Type B pancreatic cell (in vitro differentiated cells): ENCODE measurements at regions not wholly inside any gene's neighbourhood (a gene's known extent, or its start where the extent isn't known, plus 50 kb on each side); places are given as distances from the start of the nearest gene placed in this dataset.

Source experiments
- DNase-seq: peaks from one replicate; pipeline ENCODE4 v3.0.0; 2021; ENCODE audit warnings: mixed read lengths; ENCODE audit not compliant: unreplicated experiment; ENCODE audit errors: extremely low spot score
- H3K27ac Mint-ChIP-seq: 2 replicates; pipeline ENCODE4 v1.8.0; 2021; ENCODE audit warnings: mild to moderate bottlenecking, mixed read lengths
- H3K27me3 Mint-ChIP-seq: 2 replicates; pipeline ENCODE4 v1.8.0; 2021; ENCODE audit warnings: mixed read lengths
- H3K36me3 Mint-ChIP-seq: 2 replicates; pipeline ENCODE4 v1.8.0; 2021; ENCODE audit warnings: mixed read lengths
- H3K4me1 Mint-ChIP-seq: one replicate; pipeline ENCODE4 v1.8.0; 2021; ENCODE audit warnings: mixed read lengths; ENCODE audit not compliant: unreplicated experiment
- H3K4me3 Mint-ChIP-seq: 2 replicates; pipeline ENCODE4 v1.8.0; 2021; ENCODE audit warnings: mild to moderate bottlenecking, mixed read lengths
- H3K9me3 Mint-ChIP-seq: 2 replicates; pipeline ENCODE4 v1.8.0; 2021; ENCODE audit warnings: mixed read lengths
- CTCF ChIP-seq: fragments of 200-600 bp; sonication (generic); conservative IDR thresholded peaks from 2 replicates; pipeline ENCODE4 v1.5.0; 2021; ENCODE audit warnings: antibody characterized with exemption, mild to moderate bottlenecking

GRCh38 chr2:145157741-145158591, 638.0 kb upstream of the ZEB2 start:
- H3K27ac Mint-ChIP-seq: no peak overlapping the region
- H3K4me3 Mint-ChIP-seq: no peak overlapping the region
- H3K27me3 Mint-ChIP-seq: no peaks in the 10 kb centered on the region
- no peak for TF ChIP-seq CTCF
- H3K4me1 Mint-ChIP-seq: peaks cover 15% of the 10 kb centered on the region
- DNase-seq: no peak
- no peaks in the 10 kb centered on the region for H3K36me3 Mint-ChIP-seq
- H3K9me3 Mint-ChIP-seq: peaks cover 13% of the 10 kb centered on the region

GRCh38 chr2:145157036-145157675, 637.2 kb upstream of the ZEB2 start:
- no peak overlapping the region for H3K4me3 Mint-ChIP-seq
- H3K27me3 Mint-ChIP-seq: no peaks in the 10 kb centered on the region
- H3K4me1 Mint-ChIP-seq: peaks cover 15% of the 10 kb centered on the region
- H3K9me3 Mint-ChIP-seq: peaks cover 13% of the 10 kb centered on the region
- no peaks in the 10 kb centered on the region for H3K36me3 Mint-ChIP-seq
- TF ChIP-seq CTCF: no peak
- no peak overlapping the region for H3K27ac Mint-ChIP-seq
- no peak for DNase-seq

GRCh38 chr2:145156199-145156598, 636.3 kb upstream of the ZEB2 start:
- no peak overlapping the region for H3K4me3 Mint-ChIP-seq
- peaks cover 9% of the 10 kb centered on the region for H3K9me3 Mint-ChIP-seq
- H3K36me3 Mint-ChIP-seq: no peaks in the 10 kb centered on the region
- no peak for DNase-seq
- TF ChIP-seq CTCF: no peak
- peaks cover 15% of the 10 kb centered on the region for H3K4me1 Mint-ChIP-seq
- H3K27ac Mint-ChIP-seq: no peak overlapping the region
- H3K27me3 Mint-ChIP-seq: no peaks in the 10 kb centered on the region

GRCh38 chr2:145155196-145155595, 635.3 kb upstream of the ZEB2 start:
- H3K4me3 Mint-ChIP-seq: no peak overlapping the region
- TF ChIP-seq CTCF: no peak
- no peak for DNase-seq
- H3K27me3 Mint-ChIP-seq: no peaks in the 10 kb centered on the region
- peaks cover 9% of the 10 kb centered on the region for H3K9me3 Mint-ChIP-seq
- peaks cover 15% of the 10 kb centered on the region for H3K4me1 Mint-ChIP-seq
- no peak overlapping the region for H3K27ac Mint-ChIP-seq
- H3K36me3 Mint-ChIP-seq: no peaks in the 10 kb centered on the region

- no peak for DNase-seq
- Mint-ChIP-seq H3K4me1 (peaks cover 13% of the 10 kb centered on the region), H3K4me3 (no peak overlapping the region), H3K27me3 (no peaks in the 10 kb centered on the region), H3K36me3 (no peaks in the 10 kb centered on the region), H3K9me3 (peaks cover 9% of the 10 kb centered on the region), H3K27ac (no peak overlapping the region)
- no peak for TF ChIP-seq CTCF
These were observed 634.8 kb upstream of the ZEB2 start for GRCh38 chr2:145154731-145155130.
